ENCODE measurements at regions not wholly inside any gene's neighbourhood (a gene's known extent, or its start where the extent isn't known, plus 50 kb on each side); places are given as distances from the start of the nearest gene placed in this dataset.

DNA sequence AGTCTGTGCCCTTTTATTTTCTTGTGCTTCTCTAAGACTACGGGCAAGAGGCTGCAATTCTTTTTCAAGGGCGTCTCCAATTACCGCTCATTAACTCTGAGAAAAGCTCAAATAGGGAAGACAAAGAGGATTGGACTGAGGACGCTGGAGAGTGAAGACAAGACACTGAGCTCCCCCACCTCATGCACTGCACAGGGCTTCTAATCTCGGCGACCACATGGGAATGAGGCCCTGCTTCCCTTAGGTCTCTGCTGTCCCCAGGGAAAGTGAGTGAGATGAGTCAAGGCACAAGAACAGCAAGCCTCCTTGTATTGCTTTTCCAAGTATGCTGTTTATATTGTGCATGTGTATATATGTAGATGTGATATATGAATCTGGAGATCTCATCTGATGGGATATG lies 392.2 kb upstream of the CFAP20DC start:
- no peak for TF ChIP-seq TAF1 (IDR thresholded peaks at IDR 0.05; ENCODE audit: low read depth, low read length)
- TF ChIP-seq POU2F2 (IDR thresholded peaks at IDR 0.05; ENCODE audit: low read depth, low read length) = no peak
- FAIRE-seq (no peak), DNase-seq (ENCODE audit: insufficient read length, low spot score) (no peak)

DNA sequence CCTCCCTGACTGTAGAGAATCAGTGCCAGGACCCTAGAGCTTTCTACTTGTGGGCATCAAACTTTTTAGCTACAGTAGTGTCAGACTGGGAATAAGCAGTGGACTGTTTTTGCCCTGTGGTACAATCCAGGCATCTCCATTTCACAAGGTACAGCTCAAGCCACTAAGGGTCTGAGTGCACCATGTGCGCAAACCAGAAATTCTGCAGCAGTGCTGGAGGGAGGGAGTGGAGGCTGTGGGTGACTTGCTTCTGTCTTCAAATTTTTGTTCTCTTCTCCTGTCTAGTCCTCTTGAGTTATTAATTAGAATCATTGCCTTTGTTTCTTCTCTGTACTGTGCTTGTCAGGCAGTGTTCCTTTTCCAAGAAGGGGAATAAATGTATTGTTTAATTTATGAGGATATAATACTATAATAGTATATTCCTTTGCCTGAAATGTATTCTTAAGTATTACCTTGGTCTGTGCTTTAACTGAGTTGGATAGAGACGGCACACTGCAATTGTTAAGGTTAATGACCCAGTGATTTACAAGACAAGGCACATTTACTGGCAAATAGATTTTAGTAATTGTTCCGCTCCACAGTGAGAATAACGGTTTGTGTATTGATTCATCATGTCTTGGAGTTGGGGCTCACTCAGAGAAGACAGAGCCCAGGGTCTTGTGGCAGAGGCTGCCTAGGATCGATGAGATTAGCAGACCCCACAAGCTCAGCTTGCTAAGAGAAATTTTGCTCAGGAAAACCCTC lies 390.6 kb upstream of the CFAP20DC start:
- TF ChIP-seq POLR2AphosphoS5 (IDR thresholded peaks at IDR 0.05; ENCODE audit: low read depth, low read length) = no peak
- FAIRE-seq (no peak), DNase-seq (ENCODE audit: insufficient read length, low spot score) (no peak)

DNA sequence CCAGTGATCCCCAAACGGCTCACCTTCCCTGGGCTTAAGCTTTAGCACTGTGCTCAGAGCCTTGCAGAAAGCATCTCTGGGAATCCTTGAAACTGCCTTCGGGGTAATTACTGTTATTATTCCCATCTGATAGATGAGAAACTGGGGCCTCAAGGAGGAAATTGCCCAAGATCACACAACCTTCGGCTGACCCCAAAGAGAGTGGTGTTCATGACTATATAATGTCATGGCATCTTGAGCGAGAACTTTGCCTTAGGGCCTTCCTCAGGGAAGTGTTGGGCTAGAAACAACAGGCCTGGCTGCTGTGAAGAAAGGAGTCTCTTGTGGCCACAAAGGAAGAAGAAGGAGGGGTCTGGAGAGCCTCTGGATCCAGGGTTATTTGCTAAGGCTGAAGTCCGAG lies 388.7 kb upstream of the CFAP20DC start:
- FAIRE-seq (no peak), DNase-seq (ENCODE audit: insufficient read length, low spot score) (no peak)
- TF ChIP-seq POLR2AphosphoS5 (IDR thresholded peaks at IDR 0.05; ENCODE audit: low read depth, low read length) (no peak), POU2F2 (IDR thresholded peaks at IDR 0.05; ENCODE audit: low read depth, low read length) (no peak), SPI1 (IDR thresholded peaks at IDR 0.05; ENCODE audit: low read depth, low read length) (no peak), PAX5 (IDR thresholded peaks at IDR 0.05; ENCODE audit: insufficient read depth, low read length, severe bottlenecking) (no peak), POLR2A (IDR thresholded peaks at IDR 0.05; ENCODE audit: low read depth, low read length) (no peak), TAF1 (IDR thresholded peaks at IDR 0.05; ENCODE audit: low read depth, low read length) (no peak)

DNA sequence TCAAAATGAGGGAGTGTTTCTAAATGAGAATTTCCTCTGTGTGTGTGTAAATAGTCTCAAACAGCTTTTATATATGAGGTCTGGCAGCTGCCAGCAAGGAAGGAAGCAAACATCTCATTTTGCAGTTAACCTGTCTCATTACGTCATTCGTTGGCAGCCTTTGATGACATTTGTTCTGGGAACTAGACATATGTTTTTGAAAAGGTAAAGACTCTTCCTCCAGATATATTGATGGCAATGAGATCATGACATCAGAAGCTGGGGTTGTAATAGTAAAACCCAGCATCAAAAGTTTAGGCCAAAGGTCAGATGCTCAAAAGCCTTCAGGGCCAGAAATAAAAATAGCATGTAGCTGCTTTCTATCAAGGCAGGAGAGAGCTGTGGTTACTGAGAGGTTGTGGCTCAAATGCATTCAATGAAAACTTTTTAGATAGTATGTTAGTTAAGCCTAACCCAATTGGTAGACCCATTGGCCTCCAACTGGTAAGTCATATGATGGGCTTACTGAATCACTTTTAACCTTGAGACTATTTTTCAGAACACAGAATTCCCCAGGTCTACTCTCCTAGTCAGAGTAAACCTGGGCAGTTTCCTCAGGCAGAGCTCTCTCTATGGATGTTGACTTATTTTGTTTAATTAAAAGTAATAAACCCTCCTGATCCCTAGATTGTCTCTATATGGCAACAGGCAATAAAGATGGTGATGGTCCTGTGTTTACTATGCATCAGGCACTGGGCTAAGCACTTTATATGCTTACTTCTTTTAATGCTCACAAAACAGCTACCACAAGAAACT lies 386.5 kb upstream of the CFAP20DC start:
- FAIRE-seq (peak; percentile 5), DNase-seq (ENCODE audit: insufficient read length, low spot score) (no peak)
- TF ChIP-seq PAX5 (IDR thresholded peaks at IDR 0.05; ENCODE audit: insufficient read depth, low read length, severe bottlenecking) (no peak), POLR2A (IDR thresholded peaks at IDR 0.05; ENCODE audit: low read depth, low read length) (no peak), POU2F2 (IDR thresholded peaks at IDR 0.05; ENCODE audit: low read depth, low read length) (no peak), POLR2AphosphoS5 (IDR thresholded peaks at IDR 0.05; ENCODE audit: low read depth, low read length) (no peak), SPI1 (IDR thresholded peaks at IDR 0.05; ENCODE audit: low read depth, low read length) (no peak), TAF1 (IDR thresholded peaks at IDR 0.05; ENCODE audit: low read depth, low read length) (no peak)

DNA sequence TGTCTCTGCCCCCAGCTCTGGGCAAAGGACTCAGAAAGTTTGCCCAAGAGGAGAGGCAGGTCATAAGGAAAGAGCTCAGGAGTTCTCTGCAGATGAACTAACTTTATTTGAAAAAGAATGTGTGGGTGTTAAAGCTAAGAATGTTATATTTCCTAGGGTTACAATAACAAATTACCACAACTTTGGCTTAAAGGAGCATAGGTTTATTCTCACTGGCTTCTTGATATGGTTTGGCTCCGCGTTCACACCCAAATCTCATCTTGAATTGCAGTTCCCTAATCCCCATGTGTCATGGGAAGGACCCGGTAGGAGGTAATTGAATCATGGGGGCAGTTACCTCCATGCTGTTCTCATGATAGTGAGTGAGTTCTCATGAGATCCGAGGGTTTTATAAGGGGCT lies 383.7 kb upstream of the CFAP20DC start:
- DNase-seq (ENCODE audit: insufficient read length, low spot score) = no peak
- no peak for TF ChIP-seq TAF1 (IDR thresholded peaks at IDR 0.05; ENCODE audit: low read depth, low read length)
- no peak for TF ChIP-seq POLR2AphosphoS5 (IDR thresholded peaks at IDR 0.05; ENCODE audit: low read depth, low read length)
- no peak for TF ChIP-seq POLR2A (IDR thresholded peaks at IDR 0.05; ENCODE audit: low read depth, low read length)
- TF ChIP-seq POU2F2 (IDR thresholded peaks at IDR 0.05; ENCODE audit: low read depth, low read length) = no peak
- no peak for TF ChIP-seq SPI1 (IDR thresholded peaks at IDR 0.05; ENCODE audit: low read depth, low read length)
- TF ChIP-seq PAX5 (IDR thresholded peaks at IDR 0.05; ENCODE audit: insufficient read depth, low read length, severe bottlenecking) = no peak
- no peak for FAIRE-seq

DNA sequence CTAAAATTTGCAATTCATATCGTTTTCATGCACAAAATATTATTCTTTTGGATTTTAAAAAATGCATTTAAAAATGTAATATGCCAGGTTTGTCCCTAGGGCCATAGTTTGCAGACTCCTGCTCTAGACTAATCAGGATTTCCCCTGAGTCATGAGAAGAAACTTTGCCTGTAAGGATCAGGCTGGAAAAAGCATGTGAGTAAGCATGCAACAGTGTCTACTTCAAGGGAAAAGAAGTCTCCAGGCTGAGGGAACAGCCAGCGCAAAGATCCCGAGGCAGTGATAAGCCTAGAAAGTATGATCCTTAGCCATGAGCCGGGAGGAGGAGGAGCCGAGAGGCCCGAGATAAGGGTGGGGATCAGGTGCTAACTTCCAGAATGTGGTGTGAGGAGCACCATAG lies 382.8 kb upstream of the CFAP20DC start:
- FAIRE-seq = no peak
- no peak for TF ChIP-seq POLR2A (IDR thresholded peaks at IDR 0.05; ENCODE audit: low read depth, low read length)
- no peak for TF ChIP-seq SPI1 (IDR thresholded peaks at IDR 0.05; ENCODE audit: low read depth, low read length)
- TF ChIP-seq POLR2AphosphoS5 (IDR thresholded peaks at IDR 0.05; ENCODE audit: low read depth, low read length) = no peak
- TF ChIP-seq PAX5 (IDR thresholded peaks at IDR 0.05; ENCODE audit: insufficient read depth, low read length, severe bottlenecking) = no peak
- no peak for TF ChIP-seq TAF1 (IDR thresholded peaks at IDR 0.05; ENCODE audit: low read depth, low read length)
- TF ChIP-seq POU2F2 (IDR thresholded peaks at IDR 0.05; ENCODE audit: low read depth, low read length) = no peak
- DNase-seq (ENCODE audit: insufficient read length, low spot score) = no peak

DNA sequence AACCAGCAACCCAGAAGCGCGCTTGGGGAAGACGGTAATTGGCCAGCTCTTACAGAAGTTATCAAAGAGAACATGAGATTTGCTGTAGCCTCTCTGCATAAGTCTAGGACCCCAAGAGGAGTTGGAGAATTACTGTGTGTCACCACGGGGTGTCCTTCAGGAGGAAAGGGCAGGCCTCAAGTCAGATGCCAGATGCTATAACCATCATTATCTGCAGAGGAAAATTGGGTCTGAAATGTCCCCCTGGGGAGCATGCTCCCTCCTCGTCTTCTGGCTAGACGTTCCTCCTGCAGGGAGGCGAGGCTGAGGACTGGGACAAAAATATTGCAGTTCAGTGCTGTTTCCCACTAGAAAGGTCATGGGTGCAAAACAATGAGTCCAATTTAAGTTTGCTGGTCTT lies 380.5 kb upstream of the CFAP20DC start:
- no peak for FAIRE-seq
- DNase-seq (ENCODE audit: insufficient read length, low spot score) = no peak

DNA sequence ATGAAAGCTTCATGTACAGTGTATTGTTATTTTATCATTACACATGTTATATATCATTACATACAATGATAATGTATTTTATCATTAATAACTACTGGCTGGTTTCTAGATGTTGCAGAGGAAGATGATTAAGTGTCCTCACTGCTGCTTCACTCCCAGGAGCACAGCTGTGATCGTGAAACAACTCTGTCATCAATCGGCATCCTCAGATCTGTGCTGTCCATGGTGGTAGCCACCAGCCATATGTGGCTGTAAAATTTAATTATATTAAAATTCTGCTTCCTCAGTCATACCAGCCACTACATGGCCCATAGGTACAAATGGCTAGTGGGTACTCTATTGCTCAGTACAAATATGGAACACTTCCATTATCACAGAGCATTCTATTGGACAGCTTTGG lies 379.4 kb upstream of the CFAP20DC start:
- FAIRE-seq = no peak

More for the DNA sequence above, 380.5 kb upstream of the CFAP20DC start:
- TF ChIP-seq PAX5 (IDR thresholded peaks at IDR 0.05; ENCODE audit: insufficient read depth, low read length, severe bottlenecking) = no peak

DNA sequence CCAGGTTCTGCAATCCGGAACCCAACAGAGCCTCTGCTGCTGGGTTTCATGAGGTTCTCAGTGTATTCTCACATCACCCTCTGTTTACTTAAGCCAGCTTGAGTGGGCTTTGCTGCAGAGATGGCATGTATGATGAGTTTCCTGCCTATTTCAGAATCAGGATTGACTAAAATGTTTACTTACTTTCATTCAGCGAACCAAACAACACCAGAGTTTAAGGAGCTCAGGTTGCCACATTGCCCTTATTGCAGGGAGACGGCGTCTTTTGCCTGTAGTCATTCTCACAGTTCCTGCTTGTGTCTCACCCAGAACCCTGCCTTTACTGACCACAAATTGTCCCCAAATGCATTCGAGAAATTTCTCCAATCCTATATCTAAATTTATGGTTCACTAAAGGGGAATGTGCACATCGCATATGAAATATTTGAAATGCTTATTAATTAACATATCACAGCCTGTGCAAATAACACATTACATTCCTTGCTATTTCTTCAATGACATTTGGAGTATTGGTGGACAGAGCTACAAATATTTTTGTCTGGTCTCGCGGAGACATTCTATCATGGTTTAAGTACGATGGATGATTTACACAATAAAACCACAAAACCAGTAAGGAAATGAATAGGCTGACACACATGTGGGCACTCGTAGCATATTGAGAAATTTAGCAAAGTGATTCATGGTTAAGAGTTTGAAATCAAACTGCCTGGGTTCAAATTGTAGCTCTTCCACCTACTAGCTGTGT lies 377.2 kb upstream of the CFAP20DC start:
- TF ChIP-seq POLR2AphosphoS5 (IDR thresholded peaks at IDR 0.05; ENCODE audit: low read depth, low read length) = no peak
- no peak for TF ChIP-seq PAX5 (IDR thresholded peaks at IDR 0.05; ENCODE audit: insufficient read depth, low read length, severe bottlenecking)
- TF ChIP-seq POU2F2 (IDR thresholded peaks at IDR 0.05; ENCODE audit: low read depth, low read length) = no peak
- no peak for TF ChIP-seq SPI1 (IDR thresholded peaks at IDR 0.05; ENCODE audit: low read depth, low read length)
- no peak for TF ChIP-seq POLR2A (IDR thresholded peaks at IDR 0.05; ENCODE audit: low read depth, low read length)
- TF ChIP-seq TAF1 (IDR thresholded peaks at IDR 0.05; ENCODE audit: low read depth, low read length) = no peak
- DNase-seq (ENCODE audit: insufficient read length, low spot score) (no peak), FAIRE-seq (no peak)

More for the DNA sequence above, 379.4 kb upstream of the CFAP20DC start:
- no peak for DNase-seq (ENCODE audit: insufficient read length, low spot score)
- TF ChIP-seq POLR2AphosphoS5 (IDR thresholded peaks at IDR 0.05; ENCODE audit: low read depth, low read length) (no peak), SPI1 (IDR thresholded peaks at IDR 0.05; ENCODE audit: low read depth, low read length) (no peak), POLR2A (IDR thresholded peaks at IDR 0.05; ENCODE audit: low read depth, low read length) (no peak), PAX5 (IDR thresholded peaks at IDR 0.05; ENCODE audit: insufficient read depth, low read length, severe bottlenecking) (no peak), TAF1 (IDR thresholded peaks at IDR 0.05; ENCODE audit: low read depth, low read length) (no peak), POU2F2 (IDR thresholded peaks at IDR 0.05; ENCODE audit: low read depth, low read length) (no peak)

Measured in GM12891 (cell line).